Stimulated activated naive CD4-positive, alpha-beta T cell treated with Interleukin-2 at 50 U/mL for 16 hours (primary cell): ENCODE measurements at regions not wholly inside any gene's neighbourhood (a gene's known extent, or its start where the extent isn't known, plus 50 kb on each side); places are given as distances from the start of the nearest gene placed in this dataset.

Experiments used
- DNase-seq: peaks from one replicate; lab custom pipeline; 2025; lab: John Stamatoyannopoulos, UW

- no peak for DNase-seq
Measured at GRCh38 chr7:116420003-116420402, 79.5 kb upstream of the CAV2 start.

- DNase-seq: no peak
Measured at GRCh38 chr7:116421298-116421697, 78.2 kb upstream of the CAV2 start.

- no peak for DNase-seq
Measured at GRCh38 chr7:116422683-116423082, 76.9 kb upstream of the CAV2 start.

DNA sequence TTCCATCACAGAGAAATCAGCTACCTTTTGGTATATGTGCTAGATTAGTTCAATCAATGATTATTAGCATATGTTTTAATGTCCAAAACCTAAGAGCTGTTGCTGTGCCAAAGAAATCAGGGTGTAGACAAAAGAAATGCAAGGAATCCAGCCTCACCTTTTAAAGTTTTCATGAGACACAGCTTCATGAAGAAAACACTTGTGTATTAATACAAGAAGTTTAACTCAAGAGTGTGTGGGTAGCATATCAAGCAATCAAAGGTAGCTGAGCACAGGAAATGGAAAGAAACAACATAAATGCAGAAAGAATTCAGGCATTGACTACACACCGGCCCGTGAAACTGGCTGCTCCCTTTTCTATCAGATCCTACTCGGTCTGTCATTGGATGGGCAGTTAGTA lies 76.0 kb upstream of the CAV2 start:
- no peak for DNase-seq

DNA sequence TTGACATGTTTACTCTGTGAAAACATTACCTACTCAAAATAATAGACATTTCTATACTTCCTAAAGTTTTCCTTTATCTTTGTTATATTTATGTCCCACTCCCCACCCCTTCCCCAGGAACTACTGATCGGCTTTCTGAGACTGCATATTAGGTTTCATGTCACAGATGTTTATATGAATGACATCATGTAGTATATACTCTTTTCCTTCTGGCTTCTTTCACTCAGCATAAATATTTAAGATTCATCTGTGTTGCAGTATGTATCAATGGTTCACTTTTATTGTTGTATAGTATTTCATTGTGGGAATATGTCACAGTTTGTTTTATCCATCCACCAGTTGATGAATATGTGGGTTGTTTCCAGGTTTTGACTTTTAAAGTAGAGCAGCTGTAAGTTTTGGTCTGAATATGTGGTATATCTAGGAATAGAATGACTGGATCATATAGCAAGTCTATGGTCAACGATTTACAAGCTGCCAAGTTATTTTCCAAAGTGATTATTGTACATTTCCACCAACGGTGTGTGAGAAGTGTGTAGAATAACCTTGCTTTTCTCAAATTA lies 73.8 kb upstream of the CAV2 start:
- DNase-seq: no peak

DNA sequence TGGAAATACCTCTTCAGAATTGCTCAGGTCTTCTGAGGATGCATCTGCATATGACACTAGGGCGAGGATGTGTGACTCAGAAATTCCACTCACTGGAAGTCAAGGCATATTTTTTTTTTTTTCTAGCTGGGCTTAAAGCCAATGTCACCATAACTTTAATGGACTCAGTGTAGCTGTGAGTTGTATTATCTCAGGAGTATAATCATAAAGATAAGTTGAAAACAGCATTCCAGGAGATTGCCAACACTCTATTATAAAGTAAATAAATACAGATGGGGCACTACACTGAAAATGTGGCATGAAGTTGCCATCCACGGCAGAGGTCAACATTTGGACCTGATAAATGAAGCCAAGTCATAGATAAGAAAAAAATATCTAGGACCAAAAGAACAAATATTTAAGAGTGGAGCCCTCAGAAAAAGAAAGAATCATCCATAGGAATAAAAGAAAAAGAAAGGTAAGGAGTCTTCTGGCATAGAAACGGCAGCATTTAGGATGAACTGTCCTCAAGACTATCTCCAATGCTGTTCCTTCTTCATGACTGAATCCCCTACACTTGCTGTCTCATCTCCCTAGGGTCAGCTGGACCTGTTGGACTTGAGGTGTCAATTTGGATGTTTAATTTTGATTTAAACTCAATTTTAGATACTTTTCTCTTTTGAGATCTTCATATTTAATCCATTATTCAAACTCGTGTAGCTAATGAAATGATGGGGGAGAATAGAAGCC lies 72.9 kb upstream of the CAV2 start:
- DNase-seq: no peak

DNA sequence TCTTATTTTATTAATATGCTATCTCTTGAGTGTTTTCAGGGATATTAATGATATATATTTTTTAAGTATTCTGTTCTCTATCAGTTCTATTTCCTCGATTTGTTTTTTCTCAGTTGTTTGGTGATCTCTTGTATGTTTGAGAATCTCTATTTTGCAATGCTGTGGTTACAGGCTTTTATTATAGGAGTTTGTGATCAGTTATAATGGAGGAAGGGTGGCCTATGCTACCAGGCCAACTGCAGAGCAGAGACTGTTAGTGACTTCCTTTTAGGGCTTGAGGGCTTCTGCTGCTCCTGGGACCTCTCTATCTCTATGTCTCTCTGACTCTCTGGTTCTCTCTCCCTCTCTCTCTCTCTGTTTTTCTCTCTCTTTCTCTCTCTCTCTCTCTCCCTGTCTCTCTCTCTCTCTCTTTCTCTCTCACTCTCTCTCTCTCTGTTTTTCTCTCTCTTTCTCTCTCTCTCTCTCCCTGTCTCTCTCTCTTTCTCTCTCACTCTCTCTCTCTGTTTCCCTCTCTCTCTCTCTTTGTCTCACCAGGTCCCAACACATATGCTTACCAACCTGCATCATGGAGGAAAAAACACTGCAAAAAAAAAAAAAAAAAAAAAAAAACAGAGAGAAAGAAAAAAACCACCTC lies 69.4 kb upstream of the CAV2 start:
- DNase-seq: no peak

DNA sequence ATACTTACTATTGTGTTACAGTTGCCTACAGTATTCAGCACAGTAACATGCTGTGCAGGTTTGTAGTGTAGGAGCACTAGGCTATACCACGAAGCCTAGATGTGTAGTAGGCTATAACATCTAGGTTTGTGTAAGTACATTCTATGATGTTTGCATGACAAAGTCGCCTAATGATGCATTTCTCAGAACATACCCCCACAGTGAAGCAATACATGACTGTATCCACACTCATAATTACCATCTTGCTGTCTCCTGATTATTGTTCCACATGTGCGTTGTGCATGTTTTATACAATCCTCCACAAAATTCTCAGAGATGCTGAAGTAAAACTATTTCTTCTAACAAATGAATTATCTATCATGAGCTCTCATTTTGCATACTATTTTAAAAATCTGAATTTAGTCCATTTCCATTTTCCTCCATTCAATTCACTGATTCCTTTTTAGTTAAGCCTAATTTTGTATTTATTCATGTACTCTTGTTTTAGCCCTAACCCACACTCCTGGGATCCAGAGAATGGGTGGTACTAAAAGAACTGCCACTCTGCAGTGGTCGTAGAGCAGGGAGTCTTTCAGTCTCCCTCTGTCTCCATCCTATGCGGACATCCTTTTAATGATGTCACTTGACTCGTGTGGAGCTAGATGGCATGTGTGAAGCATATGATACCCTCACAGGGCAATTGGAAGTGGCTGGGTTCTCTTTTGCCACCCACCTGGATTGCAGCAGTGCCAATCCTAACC lies 67.6 kb upstream of the CAV2 start:
- no peak for DNase-seq

- DNase-seq: no peak
Measured at GRCh38 chr7:116432527-116432916, 67.0 kb upstream of the CAV2 start.

DNA sequence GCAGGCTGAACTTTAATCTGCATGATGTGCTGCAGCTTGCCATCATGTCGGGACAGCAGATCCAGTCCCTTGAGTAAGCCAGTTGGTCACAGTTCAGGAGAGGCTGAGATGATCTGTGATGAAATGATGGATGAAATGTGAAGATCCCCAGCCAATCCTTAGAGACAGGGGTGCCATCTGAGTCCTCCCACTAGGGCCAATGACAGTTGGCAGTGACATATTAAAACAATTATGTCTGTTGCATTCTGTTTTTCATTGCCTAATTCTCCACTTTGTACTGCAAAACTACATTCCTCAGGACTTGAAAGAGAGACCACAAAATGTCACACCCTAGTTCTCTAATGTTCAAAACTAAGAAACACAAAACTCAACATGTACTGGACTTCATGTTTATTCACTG lies 66.3 kb upstream of the CAV2 start:
- DNase-seq: no peak

DNA sequence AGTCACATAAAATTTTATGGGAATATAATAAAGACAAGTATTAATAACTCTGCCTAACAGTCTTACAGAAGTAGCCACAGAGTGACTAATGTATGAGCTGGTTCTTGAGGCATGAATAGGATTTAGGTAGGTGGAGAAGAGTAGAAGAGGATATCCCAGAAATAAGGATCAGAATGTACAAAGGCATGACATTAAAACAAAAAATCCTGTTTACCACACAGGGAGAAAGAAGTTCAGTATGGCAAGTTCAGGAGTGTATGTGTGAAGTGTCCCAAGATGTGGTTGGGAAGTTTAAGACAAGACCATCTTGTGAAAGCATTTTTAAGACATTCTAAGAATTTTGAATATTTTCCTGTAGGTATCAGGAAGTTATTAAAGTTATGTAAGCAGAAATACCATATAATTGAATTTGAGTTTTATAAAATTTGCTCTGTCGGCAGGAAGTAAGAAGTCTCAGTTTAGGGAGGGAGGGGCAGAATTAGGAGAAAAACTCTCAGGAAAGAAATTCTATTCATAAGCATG lies 64.7 kb upstream of the CAV2 start:
- DNase-seq: no peak

GRCh38 chr7:116436305-116436826 lies 63.2 kb upstream of the CAV2 start:
- no peak for DNase-seq

DNA sequence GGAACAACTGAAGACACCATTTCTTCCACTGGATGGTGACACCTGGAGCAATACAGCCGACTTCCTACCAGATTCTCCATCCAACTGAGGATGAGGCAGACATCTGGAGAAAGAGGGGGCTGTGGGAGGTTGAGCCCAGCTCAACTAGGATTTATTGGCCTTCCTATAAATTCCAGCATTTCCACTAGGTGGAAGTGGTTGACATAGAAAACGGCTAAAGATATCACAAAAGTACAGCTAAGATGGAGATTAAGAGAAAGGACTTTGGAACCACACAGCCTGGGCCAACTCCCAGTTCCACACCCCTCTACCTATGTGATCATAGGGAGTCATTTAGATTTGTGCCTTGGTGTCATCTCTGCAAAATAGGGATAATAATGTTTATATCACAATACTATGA lies 61.3 kb upstream of the CAV2 start:
- no peak for DNase-seq

DNA sequence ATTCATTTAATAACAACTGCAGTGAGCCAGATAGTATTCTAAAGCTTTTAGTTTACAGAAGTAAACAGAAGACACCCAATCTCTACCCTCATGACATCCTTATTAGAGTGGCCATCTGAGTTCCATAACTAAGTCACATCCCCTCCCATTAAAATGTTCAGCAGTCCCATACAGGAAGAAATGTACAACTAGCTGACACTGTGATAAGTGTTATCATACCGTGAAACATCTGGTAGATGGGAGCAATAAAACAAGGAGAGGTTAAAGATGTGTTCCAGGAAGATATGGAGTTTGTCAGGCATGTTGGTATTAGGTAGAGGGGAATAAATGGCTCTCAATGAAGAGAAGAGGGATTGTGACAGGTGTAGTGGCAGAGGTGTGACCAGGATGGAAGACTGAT lies 60.5 kb upstream of the CAV2 start:
- DNase-seq: no peak

DNA sequence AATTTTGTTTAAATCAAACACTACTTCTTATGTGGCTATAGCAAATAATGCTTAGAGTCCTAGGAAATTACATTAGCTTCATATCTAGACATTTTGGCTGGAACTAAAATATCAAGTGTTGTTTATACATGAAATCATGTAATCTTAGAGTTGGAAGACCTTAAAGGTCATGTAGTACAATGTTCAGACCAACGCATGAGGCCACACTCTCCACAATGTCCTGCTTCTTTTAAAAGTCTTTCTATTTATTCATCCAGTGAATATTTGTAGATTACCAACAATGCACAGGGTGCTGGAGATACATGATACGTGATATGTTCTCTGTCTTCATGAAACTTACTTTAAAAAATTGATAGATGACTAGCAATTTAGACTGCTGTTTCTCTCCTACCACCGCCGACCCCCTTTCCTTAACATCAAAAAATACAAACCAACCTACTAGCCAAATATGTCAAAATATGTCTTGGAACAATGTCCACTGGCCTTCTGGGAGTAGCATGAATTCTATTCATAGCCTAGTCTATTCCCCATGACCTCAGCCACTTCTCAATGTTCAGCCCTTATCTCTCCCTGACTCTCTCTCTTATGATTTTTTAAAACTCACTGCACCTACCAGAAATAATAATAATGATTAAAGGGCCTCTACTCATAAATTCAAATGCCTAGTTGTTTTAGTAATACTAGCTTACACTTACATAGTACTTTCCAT lies 59.5 kb upstream of the CAV2 start:
- no peak for DNase-seq

- no peak for DNase-seq
Measured at GRCh38 chr7:116441534-116441933, 58.0 kb upstream of the CAV2 start.

DNA sequence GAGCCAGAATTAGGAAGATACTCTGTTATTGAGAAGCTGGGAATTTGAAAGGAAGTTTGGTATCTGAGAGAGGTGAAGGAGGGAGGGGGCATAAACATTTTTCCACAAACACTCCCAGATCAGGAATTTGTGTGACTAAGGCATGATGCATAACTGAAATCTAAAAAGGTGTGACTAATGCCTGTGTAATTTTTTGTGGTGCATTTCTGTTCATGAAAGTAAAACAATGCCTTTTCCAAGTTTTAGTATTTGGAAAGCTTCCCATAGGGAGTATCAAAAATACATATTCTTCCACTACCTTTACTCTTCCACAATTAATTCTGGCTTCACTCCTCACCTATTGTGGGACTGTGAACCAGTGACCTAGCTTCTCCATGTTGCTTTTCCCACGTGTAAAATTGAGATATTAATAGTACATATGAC lies 56.4 kb upstream of the CAV2 start:
- DNase-seq: no peak

- DNase-seq: no peak
Measured at GRCh38 chr7:116443646-116444045, 55.9 kb upstream of the CAV2 start.

DNA sequence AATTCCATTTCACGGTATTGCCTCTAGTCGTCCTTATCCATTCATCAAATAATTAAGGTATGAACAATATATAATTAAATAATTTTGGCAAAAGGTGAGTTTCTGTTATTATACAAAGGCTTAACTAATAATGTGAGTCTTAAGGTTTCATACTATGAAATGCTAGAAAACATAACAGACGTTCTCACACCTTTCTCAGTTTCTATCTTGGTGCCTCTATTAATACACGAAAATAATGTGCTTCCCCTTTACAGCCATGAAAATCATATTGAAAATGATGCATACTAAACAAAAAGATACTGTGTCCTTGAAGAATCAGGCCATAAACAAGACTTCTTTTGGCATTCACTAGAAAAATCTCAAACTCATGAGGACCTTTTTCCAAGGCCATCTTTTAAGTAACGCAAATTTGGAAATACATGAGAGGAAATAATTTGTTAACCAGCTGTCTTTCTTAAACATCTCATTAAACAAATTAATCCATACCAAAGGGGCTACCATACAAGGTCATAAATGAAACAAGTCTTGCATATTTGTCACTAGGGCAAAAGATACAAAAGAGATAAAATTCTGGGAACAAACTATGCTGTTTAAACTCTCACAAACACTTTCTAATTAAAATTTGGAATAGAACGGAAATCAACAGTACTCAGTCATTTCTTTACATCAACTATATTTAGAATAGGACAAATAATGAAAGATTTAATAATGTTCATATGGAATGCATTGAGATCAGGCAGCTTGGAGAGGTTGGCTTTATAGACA lies 53.9 kb upstream of the CAV2 start:
- no peak for DNase-seq

- no peak for DNase-seq
Measured at GRCh38 chr7:116446212-116446855, 53.2 kb upstream of the CAV2 start.

DNA sequence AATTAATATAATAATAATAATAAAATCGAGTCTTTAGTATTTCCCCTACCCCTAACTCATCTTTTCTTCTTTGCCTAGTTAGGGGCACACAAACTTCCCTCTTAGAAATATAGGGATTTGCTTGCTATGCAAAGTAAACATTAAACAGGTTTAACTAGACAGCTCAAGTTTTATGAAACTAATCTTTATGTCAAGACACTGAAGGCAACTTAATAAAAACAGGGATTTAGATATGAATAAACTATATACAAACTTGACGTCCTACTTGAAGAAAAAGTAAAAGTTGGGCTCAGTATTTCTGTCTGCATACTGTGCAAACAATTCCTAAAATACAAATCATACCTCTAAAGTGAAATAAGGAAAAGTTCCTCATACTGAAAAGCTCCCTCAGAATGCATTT lies 52.1 kb upstream of the CAV2 start:
- no peak for DNase-seq
